Neural cell (in vitro differentiated cells): ENCODE measurements at regions not wholly inside any gene's neighbourhood (a gene's known extent, or its start where the extent isn't known, plus 50 kb on each side); places are given as distances from the start of the nearest gene placed in this dataset.

ENCODE experiments used
- EP300 ChIP-seq: fragments of 450-650 bp; conservative IDR thresholded peaks from 2 replicates; pipeline ENCODE4 v1.6.1; 2014; ENCODE audit warnings: antibody characterized with exemption, mild to moderate bottlenecking, moderate library complexity; ENCODE audit not compliant: poor library complexity, severe bottlenecking
- EZH2 ChIP-seq: fragments of 200-600, 300-800 bp; shearing (Covaris generic), sonication (generic); IDR thresholded peaks from 2 replicates; pipeline ENCODE4 v1.6.1; 2014; ENCODE audit warnings: antibody characterized with exemption, low read length, borderline replicate concordance, mild to moderate bottlenecking; ENCODE audit not compliant: insufficient read depth, poor library complexity, severe bottlenecking
- POLR2AphosphoS5 ChIP-seq: IDR thresholded peaks from 2 replicates; pipeline ENCODE4 v1.6.1; 2012
- RAD21 ChIP-seq: fragments of 450-650 bp; conservative IDR thresholded peaks from 2 replicates; pipeline ENCODE4 v1.6.1; 2014; ENCODE audit warnings: antibody characterized with exemption, mild to moderate bottlenecking, moderate library complexity
- TAF1 ChIP-seq: IDR thresholded peaks from 2 replicates; pipeline ENCODE4 v1.6.1; 2012; ENCODE audit warnings: low read depth
- TF ChIP-seq, protein P1 (sequence below): fragments of 450-650 bp; IDR thresholded peaks from 2 replicates; pipeline ENCODE4 v1.5.1; 2014; ENCODE audit warnings: antibody characterized with exemption, mild to moderate bottlenecking, moderate library complexity; ENCODE audit not compliant: poor library complexity, severe bottlenecking
- TF ChIP-seq, protein P2 (sequence below): IDR thresholded peaks from 2 replicates; pipeline ENCODE4 v1.6.1; 2012; ENCODE audit warnings: borderline replicate concordance

DNA sequence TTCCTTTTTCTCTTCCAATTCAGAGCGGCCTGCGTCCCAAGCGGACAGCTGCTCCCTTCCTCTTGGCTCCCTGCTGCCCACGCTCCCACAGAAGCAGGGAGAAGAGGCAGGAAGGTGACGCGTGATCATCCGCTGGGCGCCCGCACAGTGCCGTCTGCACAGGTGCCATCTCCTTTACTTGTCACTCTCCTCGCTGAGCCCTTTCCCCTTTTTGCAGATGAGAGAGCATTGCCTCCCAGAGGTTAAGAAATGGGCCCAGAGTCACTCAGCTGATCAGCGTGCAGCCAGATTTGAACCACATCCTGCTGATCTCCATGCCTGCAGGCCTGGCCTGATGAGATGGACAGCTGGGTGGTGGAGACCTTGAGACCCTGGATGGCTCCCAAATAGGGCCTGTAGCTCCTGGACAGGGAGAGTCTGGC, 299.8 kb downstream of the SEC14L1 start:
- TF ChIP-seq POLR2AphosphoS5 (no peak), EZH2 (no peak), RAD21 (no peak), TAF1 (no peak), EP300 (no peak)
- TF ChIP-seq, protein P1, sequence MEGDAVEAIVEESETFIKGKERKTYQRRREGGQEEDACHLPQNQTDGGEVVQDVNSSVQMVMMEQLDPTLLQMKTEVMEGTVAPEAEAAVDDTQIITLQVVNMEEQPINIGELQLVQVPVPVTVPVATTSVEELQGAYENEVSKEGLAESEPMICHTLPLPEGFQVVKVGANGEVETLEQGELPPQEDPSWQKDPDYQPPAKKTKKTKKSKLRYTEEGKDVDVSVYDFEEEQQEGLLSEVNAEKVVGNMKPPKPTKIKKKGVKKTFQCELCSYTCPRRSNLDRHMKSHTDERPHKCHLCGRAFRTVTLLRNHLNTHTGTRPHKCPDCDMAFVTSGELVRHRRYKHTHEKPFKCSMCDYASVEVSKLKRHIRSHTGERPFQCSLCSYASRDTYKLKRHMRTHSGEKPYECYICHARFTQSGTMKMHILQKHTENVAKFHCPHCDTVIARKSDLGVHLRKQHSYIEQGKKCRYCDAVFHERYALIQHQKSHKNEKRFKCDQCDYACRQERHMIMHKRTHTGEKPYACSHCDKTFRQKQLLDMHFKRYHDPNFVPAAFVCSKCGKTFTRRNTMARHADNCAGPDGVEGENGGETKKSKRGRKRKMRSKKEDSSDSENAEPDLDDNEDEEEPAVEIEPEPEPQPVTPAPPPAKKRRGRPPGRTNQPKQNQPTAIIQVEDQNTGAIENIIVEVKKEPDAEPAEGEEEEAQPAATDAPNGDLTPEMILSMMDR, result no peak
- TF ChIP-seq, protein P2, sequence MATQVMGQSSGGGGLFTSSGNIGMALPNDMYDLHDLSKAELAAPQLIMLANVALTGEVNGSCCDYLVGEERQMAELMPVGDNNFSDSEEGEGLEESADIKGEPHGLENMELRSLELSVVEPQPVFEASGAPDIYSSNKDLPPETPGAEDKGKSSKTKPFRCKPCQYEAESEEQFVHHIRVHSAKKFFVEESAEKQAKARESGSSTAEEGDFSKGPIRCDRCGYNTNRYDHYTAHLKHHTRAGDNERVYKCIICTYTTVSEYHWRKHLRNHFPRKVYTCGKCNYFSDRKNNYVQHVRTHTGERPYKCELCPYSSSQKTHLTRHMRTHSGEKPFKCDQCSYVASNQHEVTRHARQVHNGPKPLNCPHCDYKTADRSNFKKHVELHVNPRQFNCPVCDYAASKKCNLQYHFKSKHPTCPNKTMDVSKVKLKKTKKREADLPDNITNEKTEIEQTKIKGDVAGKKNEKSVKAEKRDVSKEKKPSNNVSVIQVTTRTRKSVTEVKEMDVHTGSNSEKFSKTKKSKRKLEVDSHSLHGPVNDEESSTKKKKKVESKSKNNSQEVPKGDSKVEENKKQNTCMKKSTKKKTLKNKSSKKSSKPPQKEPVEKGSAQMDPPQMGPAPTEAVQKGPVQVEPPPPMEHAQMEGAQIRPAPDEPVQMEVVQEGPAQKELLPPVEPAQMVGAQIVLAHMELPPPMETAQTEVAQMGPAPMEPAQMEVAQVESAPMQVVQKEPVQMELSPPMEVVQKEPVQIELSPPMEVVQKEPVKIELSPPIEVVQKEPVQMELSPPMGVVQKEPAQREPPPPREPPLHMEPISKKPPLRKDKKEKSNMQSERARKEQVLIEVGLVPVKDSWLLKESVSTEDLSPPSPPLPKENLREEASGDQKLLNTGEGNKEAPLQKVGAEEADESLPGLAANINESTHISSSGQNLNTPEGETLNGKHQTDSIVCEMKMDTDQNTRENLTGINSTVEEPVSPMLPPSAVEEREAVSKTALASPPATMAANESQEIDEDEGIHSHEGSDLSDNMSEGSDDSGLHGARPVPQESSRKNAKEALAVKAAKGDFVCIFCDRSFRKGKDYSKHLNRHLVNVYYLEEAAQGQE, result no peak
